ENCODE measurements at regions not wholly inside any gene's neighbourhood (a gene's known extent, or its start where the extent isn't known, plus 50 kb on each side); places are given as distances from the start of the nearest gene placed in this dataset.
A peak's percentile ranks its signal among the peaks of the same experiment; 100 is the strongest.
"Not testable (repeated sequence)": the region's sequence is repeated elsewhere in the genome, so short reads cannot be mapped to it uniquely, and the experiment has no call there.

- no peak for DNase-seq (ENCODE audit: low spot score)
Observed at GRCh38 chr14:29376237-29376636, 551.4 kb downstream of the PRKD1 start.

DNA sequence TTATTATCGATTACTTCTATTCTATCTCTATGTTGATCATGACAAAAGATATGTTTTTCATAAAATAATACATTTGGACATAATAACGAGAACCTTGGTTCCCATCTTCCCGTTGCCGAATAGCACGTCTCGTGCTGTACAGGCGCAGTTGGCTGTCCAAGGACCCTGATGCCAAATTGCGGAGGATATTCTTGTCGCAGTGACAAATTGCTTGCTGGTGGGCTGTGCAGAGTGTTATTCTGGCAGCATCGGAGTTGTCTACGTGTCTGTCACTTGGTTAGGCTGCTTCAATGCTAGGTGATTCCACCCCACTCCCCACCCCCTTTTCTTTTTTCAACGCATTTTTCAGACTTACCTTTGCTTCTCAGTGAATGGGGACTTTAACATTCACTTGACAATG is 546.8 kb downstream of the PRKD1 start:
- DNase-seq (ENCODE audit: low spot score): no peak

GRCh38 chr14:29388571-29388970 is 539.1 kb downstream of the PRKD1 start:
- no peak for DNase-seq (ENCODE audit: low spot score)

- DNase-seq (ENCODE audit: low spot score): no peak
Observed at GRCh38 chr14:29390081-29390832, 537.4 kb downstream of the PRKD1 start.

DNA sequence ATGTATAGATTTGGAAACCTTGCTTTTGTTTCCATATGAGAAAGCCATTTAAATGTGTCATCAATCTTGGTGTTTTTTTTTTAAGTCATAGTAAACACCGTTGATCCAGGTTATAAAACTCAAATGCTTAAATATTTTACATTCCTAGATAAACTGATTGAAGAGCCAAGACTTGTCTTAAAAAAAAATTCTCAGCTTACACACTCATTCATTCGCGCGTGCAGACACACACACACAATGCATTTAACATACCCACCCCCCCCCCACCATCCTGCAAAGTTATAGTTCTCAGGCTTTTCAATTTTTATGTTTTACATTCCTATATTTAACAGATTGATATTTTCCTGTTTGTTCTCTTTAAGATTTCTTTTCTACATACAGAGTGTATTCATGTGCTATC is 536.4 kb downstream of the PRKD1 start:
- no peak for DNase-seq (ENCODE audit: low spot score)

GRCh38 chr14:29391801-29392200 is 535.8 kb downstream of the PRKD1 start:
- no peak for DNase-seq (ENCODE audit: low spot score)

DNA sequence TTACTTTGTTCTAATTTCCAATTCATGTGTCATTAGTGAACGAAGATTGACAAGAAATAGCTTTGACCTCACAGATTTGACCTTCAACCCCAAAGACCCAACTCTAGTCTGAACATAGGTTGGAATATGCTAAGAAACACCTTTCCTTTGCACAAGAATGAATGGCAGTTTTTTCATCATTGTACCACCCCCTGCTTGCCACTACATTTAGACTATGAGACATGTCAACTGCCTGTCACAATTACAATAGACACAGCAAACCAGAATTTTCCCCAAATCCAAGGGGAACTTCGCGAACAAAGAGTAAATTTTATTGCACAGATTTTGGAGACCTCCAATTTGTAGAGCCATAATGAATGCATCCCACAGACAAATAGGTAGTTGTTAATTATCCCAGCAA is 535.4 kb downstream of the PRKD1 start:
- no peak for DNase-seq (ENCODE audit: low spot score)

- DNase-seq (ENCODE audit: low spot score): no peak
Observed at GRCh38 chr14:29403091-29403490, 524.6 kb downstream of the PRKD1 start.

GRCh38 chr14:29410581-29410980 is 517.1 kb downstream of the PRKD1 start:
- no peak for DNase-seq (ENCODE audit: low spot score)

DNA sequence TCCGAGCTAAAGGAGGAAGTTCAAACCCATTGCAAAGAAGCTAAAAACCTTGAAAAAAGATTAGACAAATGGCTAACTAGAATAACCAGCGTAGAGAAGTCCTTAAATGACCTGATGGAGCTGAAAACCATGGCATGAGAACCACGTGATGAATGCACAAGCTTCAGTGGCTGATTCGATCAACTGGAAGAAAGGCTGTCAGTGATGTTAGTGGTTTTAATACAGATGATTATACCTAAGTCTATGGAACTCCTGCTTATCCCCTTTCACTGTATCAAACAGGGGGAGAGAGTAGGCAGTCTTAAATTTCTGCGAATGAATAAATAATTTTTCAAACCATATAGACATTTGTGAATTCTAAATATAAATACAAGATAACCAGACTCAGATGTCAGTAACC is 512.7 kb downstream of the PRKD1 start:
- DNase-seq (ENCODE audit: low spot score): not testable (repeated sequence)

DNA sequence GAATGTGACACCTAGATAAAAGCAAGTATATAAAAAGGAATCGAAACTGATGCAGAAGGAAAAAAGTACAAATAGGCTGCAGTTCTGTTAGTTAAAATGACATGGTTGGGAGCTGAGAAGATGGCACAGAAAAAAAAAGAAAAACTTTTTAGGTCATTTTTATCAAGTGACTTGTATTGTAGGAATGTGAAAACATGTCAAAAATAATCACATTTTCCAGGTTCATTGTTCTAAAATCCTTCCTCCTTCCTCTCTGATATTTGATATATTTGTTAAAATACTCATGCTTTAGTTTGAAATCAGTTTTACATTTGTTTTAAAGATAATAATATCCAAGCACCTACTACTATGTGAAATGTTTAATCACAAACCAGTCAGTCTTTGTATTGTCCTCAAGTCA is 507.9 kb downstream of the PRKD1 start:
- no peak for DNase-seq (ENCODE audit: low spot score)

- DNase-seq (ENCODE audit: low spot score): no peak
Observed at GRCh38 chr14:29421156-29421728, 506.4 kb downstream of the PRKD1 start.

DNA sequence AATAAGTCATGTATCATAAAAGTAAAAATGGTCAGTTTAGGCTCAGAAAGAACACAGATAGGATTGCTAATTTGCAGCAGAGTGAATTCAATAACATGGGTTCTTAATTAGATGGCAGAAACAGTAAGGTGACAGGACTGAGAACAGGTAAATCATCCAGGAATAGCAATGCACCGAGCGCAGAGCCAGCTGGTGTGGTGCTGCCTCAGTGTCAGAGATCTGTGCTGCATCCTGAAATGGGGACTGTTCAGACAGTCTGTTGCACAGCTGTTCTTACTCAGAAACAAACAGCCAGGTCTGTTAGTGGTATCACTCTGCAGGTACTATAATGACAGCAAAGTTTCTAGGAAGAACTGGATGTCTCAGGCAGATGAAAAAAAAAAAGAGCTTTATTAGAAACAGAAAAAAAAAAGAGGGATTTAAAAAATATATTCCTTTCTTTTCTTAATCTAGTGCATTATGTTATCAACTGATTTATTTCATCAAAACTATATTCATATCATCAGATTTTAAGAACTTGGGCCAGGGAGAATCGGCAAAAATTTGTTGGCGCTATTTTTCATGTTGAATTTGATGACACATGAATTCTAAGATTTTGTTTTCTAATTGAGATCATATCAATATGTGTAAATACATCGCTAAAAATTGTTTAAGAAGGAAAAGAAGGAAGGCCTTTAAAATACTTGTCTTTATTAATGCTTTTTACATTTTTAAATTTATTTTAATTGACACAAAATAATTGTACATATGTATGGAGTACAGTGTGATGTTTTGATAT is 501.8 kb downstream of the PRKD1 start:
- no peak for DNase-seq (ENCODE audit: low spot score)

GRCh38 chr14:29442696-29443095 is 485.0 kb downstream of the PRKD1 start:
- DNase-seq (ENCODE audit: low spot score): peak; percentile 14

DNA sequence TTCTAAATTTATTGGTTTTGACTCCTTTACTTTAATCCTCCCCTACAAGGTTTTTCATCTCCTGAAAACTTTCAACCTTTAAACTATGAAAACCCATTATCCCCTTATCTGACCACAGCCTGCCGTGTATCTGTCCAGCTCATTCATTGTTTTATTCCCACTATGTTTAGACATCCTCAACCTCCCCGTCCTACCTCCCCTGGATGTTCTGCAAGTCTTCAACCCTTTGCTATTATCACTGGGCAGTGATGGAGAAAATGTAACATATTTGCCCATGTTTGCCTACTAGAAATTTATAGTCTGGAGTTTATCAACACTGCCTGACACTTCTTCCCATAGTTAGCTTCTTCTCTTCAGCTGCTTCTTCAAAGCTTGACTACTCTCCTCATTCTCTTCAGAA is 483.4 kb downstream of the PRKD1 start:
- DNase-seq (ENCODE audit: low spot score): no peak

GRCh38 chr14:29444805-29445204 is 482.8 kb downstream of the PRKD1 start:
- DNase-seq (ENCODE audit: low spot score): no peak

GRCh38 chr14:29446971-29447370 is 480.7 kb downstream of the PRKD1 start:
- DNase-seq (ENCODE audit: low spot score): no peak

GRCh38 chr14:29451941-29452340 is 475.7 kb downstream of the PRKD1 start:
- DNase-seq (ENCODE audit: low spot score): no peak

DNA sequence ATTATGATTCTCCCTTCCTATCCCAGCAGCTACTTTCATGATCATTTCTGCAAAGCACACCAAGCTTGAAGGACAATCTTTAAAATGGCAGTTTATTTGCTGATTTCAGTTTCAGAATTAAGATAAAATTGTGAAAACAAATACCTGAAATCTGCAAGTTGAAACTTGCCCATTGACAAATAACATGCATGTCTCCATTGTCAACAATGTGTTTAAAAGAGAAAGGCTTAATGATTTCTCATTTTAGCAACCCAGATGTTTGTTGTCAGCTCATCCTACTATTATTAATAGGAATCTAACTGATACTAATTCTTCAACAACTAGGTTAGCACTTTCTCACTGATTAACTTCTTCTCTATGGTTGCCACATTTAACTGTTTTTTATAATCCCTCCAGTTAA is 474.6 kb downstream of the PRKD1 start:
- DNase-seq (ENCODE audit: low spot score): no peak

- no peak for DNase-seq (ENCODE audit: low spot score)
Observed at GRCh38 chr14:29454026-29454693, 473.5 kb downstream of the PRKD1 start.

DNA sequence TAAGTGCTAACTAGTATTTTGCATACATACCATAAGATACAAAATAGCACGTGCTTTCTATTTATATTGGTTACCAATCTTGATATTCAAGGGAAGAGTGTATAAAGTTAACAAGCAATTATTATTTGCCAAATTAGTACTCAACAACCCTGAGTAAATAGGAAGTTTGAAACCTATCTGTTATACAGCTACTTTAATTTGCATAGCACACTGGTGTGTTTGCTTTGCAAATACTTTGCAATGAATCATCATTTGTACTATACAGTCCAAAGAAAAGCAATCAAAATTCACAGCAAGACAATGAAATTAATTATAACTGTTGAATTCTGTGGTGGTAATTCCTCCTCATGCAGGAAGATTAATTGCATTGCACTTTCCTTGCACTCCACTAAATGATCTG is 469.1 kb downstream of the PRKD1 start:
- no peak for DNase-seq (ENCODE audit: low spot score)

DNA sequence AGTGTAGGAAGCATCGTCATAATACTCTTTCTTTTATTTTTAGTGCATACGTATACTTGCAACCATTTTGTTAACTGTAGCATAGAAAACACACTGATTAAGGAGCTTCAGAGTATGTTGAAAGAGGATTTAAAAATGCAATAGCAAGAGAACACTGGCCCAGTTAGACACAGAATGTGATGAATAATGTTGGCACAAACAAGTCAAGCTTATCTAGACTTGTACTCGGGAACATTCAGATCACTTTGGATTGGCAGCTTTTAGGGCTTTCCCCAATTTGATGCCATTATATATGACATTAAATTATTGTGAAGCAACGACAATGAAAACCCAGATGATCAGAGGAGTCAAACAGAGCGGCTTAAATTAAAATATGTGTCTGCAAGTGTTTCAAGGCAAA is 468.1 kb downstream of the PRKD1 start:
- DNase-seq (ENCODE audit: low spot score): no peak
